ENCODE measurements at regions not wholly inside any gene's neighbourhood (a gene's known extent, or its start where the extent isn't known, plus 50 kb on each side); places are given as distances from the start of the nearest gene placed in this dataset.
"Not testable (repeated sequence)": the region's sequence is repeated elsewhere in the genome, so short reads cannot be mapped to it uniquely, and the experiment has no call there.

DNA sequence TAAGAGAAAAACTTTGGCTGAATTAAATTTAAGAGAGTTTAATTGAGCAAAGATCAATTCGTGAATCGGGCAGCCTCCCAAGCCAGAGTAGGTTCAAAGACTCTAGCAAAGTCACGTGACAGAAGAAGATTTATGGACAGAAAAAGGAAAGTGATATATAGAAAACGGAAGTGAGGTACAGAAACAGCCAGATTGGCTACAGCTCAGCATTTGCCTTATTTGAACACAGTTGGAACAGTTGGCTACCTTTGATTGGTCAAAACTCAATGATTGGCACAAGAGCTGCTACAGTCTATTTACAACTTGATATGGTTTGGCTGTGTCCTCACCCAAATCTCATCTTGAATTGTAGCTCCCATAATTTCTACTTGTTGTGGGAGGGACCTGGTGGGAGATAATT is 102.6 kb downstream of the PLG start:
- no peak for DNase-seq (ENCODE audit: low read depth in 2 of 2)

DNA sequence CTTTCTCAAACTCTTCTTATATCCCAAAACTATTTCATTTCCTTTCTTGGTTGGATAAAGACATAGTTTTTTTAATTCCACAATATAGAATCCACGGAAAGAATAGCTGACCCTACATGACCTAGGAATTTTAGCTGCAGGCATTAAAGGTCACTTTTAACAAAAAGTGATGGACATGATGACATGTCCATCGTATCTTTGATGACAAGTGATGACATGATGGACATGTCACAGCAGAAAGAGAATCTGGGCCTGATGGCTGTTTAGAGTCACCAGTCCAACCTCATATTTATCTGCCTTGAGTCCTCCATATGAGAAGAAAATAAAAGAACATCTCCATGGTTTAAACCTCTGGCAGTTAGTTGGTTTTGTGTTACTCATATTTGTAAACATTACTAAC is 106.2 kb downstream of the PLG start:
- no peak for DNase-seq (ENCODE audit: low read depth in 2 of 2)

DNA sequence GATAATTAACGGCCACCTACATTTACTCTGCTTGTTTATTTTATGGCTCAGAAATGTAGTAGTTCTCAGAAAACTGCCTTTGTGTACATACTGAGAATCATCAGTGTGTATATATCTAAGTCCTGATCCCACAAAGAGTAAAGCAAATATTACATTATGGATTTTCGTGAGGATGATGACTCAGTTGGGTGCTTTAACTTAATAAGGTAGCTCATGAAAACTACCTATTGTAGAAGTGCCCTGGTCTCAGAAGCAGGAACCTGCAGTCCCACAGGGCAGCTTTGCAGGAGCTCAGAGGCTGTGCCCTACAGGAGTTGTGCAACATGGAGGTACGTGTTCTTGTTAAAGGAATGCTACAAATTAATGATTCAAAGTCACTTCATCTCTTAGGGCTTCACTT is 108.2 kb downstream of the PLG start:
- DNase-seq (ENCODE audit: low read depth in 2 of 2): no peak

DNA sequence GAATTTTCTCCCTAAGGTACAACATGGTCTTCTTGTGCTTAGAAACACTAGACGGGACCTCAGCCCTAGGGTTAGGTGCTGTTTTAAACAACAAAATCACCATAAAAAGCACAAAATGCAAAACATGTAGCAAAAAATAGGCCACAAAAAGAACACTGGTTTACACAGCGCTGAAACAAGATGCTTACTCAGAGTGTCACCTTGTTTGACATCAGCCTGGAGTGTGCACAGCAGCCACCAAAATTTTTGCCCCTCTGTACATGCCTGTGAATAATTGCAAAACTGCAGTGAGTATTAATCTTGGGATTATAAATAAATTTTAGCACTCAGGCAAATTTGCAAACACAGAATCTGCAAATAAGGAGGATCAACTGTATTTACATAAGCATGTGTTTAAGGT is 110.1 kb downstream of the PLG start:
- DNase-seq (ENCODE audit: low read depth in 2 of 2): no peak

DNA sequence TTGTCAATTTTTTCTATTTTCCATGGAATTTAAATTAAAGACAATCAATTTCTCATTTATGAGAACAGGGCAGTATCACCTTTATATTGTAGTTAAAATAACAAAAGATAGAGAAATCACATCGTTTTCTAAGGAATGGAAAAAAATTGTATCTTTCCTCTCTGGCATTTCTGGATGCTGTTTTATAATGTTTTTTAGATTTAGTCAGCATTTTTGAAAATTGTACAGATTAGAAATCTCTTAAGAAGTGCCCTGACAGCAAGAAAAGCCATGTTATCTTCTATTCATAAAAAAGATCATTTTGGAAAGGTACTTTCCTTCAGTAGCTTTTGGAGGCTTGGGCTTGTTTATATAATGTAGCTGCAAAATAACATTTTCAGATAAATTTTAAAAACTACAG is 116.9 kb downstream of the PLG start:
- no peak for DNase-seq (ENCODE audit: low read depth in 2 of 2)

DNA sequence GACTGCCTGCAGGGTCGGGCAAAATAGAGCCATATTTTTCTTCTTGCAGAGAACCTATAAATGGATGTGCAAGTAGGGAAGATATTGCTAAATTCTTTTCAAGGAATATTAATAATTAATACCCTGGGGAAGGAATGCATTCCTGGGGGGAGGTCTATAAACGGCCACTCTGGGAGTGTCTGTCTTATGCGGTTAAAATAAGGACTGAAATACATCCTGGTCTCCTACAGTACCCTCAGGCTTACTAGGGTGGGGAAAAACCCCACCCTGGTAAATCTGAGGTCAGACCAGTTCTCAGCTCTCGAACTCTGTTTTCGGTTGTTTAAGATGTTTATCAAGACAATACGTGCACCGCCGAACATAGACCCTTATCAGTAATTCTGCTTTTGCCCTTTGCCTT is 118.6 kb downstream of the PLG start:
- DNase-seq (ENCODE audit: low read depth in 2 of 2): not testable (repeated sequence)

DNA sequence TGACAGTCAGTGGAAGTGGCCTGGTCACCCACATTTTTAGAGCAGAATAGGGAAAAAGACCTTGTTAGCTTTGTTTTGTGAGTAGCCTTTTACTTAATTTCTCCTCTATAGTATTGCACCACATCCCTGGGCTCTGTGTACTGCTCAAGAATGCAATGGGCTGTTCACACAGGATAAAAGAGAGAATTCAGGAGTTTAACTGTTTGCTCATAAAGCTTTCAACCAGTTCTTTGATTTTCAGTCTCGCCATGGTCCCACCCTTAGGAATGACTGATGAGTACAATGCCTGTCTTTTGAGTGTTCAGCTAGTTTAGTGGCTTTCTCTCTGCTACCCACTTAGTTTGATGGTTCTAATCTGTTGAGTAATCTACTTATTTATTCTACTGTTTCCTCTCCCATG is 129.7 kb downstream of the PLG start:
- no peak for DNase-seq (ENCODE audit: low read depth in 2 of 2)

DNA sequence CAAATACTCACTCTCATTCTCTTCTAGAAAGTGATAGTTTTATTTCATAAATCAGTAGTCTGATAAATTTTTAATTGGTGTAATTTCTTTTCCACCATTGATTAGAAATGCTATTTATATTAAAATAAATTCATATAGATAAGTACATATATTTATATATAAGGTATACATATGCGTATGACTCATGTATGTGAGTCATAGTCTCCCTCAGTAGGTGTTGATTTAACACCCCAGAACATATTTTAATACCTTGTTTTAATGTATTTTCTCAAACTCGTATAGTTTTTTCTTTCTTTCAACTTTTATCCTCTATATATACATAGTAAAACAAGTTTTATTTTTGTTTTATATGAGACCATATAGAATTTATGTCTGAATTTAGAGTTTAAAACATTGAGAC is 130.4 kb downstream of the PLG start:
- no peak for DNase-seq (ENCODE audit: low read depth in 2 of 2)

DNA sequence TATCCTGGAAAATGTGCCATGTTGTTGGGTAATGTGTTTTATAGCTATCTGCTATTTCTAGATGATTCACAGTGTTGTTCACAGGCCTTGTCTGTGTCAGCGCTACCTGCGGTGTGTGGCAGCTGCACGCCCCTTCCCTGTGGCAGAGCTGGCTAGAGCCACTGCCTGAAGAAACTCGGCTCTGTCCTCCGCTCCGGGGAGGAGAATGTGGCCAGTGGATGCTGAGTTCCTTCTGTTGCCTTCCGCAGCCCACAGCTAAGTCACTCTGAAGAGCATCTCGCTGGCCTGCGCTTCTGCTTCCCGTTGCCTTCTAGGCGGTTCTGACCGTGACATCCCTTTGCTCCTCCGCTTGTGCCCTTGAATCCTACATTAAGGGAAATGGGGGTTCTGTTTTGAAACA is 135.1 kb downstream of the PLG start:
- no peak for DNase-seq (ENCODE audit: low read depth in 2 of 2)

DNA sequence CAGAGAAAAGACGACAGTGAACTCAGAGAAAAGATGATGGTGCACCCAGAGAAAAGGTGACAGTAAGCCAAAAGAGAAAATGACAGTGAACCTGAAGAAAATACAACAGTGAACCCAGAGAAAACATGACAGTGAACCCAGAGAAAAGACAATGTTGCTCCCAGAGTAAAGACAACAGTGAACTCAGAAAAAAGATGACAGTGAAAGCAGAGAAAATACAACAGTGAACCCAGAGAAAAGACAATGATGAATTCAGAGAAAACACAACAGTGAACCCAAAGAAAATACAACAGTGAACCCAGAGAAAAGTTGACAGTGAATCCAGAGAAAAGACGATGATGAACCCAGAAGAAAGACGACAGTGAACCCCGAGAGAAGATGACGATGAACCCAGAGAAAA is 140.5 kb upstream of the MAP3K4 start:
- DNase-seq (ENCODE audit: low read depth in 2 of 2): no peak

DNA sequence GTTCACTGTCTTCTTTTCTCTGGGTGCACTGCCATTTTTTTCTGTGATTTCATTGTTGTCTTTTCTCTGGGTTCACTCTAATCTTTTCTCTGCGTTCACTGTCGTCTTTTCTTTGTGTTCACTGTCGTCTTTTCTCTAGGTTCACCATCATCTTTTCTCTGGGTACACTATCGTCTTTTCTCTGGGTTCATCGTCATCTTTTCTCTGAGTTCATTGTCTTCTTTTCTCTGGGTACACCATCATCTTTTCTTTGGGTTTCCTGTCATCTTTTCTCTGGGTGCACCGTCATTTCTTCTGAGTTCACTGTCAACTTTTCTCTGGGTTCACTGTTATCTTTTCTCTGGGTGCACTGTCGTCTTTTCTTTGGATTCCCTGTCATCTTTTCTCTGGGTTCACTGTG is 137.6 kb upstream of the MAP3K4 start:
- no peak for DNase-seq (ENCODE audit: low read depth in 2 of 2)

DNA sequence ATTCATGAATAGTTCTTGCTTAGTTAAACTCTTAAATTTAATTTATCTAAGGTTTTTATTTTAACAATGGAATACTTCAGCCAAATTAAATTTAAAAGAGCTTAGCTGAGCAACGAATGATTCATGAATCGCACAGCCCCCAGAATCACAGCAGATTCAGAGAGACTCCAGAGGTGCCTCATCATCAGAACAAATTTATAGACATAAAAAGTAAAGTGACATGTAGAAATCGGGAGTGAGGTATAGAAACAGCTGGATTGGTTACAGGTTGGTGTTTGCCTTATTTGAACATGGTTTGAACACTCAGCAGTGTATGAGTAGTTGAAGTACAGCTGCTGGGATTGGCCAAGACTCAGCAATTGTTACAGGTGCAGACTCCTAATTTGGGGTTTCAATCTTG is 132.7 kb upstream of the MAP3K4 start:
- DNase-seq (ENCODE audit: low read depth in 2 of 2): no peak

DNA sequence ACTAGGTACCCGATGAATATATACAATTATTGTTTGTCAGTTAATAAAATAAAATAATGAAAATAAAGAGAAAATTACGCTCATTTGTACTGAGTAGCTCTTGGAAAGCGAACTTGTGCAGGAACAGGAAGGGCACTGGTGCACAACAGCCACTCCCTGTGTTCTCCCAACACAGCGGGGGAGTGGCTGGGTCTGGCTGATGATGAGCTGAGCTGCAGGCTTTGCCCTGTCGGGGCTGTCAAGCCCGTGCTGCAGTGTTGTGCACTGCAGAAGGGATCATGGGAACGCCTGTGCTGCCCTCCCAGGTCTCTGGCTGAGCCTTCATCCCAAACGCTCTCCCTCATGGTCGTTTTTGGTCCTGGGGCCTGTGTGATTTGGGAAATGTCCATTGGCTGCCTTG is 131.7 kb upstream of the MAP3K4 start:
- no peak for DNase-seq (ENCODE audit: low read depth in 2 of 2)

DNA sequence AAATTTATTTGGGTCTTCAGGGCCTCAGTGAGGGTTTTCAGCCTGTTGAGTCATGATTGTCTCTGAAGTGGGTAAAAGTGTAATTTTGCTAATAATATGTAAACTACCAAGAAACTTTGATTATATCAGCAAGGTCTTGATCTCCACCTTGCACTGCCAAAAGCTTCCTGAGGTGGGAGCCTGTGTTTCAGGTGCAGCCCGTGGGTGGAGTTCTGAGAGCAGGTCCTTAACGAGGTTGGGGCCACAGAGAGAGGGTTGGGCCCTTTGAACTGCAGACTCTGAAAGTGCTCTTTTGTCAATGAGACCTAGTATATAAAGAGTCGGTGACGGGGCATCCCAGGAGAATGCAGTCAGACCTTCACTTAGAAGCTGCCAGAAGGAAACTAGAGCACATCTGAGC is 129.7 kb upstream of the MAP3K4 start:
- no peak for DNase-seq (ENCODE audit: low read depth in 2 of 2)

DNA sequence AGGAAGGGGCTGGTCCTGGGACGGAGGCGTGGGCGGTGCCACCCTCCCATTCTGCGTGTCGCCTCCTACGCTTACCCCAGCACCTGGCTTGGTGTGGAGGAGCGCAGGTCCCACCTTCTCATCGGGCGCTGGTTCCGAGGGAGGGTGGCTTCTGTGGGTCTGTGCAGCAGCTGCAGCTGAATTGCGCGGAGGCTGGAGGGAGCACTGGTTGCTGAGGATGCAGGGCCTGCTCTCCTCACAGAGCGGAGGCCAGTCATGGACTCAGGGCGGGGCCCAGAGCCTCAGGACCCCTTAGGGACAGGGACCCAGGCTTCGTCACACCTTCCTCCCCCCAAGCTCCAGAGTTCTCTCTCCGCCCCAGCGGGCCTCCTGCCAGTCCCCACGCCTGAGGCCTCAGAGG is 127.8 kb upstream of the MAP3K4 start:
- DNase-seq (ENCODE audit: low read depth in 2 of 2): no peak

DNA sequence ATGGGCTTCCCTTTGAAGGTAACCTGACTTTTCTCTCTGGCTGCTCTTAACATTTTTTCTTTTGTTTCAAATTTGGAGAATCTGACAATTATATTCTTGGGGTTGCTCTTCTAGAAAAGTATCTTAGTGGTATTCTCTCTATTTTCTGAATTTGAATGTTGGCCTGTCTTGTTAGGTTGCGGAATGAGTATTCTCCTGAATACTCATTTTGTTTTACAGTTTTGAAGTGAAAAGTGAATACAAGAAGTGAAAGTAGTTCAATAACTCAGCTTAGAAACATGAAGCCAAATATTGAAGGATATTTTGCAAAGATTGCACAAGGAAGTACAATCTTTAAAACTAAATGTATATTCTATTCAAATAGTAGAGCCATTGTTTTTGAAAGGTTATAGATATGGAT is 120.2 kb upstream of the MAP3K4 start:
- no peak for DNase-seq (ENCODE audit: low read depth in 2 of 2)

DNA sequence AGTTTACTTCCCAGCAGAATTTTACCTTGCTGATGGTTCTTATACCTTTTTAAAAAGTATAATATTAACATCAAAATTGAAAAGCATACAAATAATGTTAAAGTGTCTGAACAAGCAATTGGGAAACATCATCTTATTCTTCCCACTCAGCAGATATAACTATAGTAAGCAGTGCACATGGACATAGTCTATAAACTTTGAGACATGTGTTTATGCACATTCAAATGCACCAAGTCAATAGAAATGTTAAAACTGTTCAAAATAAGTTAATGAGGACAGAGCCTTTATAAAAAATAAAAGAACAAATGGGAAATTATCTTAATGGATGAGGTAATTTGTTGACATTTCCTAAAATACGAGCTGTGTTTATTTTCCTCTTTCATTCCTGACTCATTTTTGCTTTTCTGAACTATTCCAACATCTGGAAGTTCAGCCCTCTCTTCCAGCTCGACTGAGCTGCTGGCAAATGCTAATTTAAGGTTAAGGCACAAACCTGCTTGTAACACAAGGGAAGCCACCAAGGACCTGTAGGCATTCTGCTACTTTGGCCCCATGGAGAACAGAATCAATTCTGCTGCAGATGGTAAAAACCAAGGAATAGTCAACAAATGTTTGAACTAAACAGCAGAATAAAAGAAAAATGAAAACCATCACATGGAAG is 110.3 kb upstream of the MAP3K4 start:
- no peak for DNase-seq (ENCODE audit: low read depth in 2 of 2)

DNA sequence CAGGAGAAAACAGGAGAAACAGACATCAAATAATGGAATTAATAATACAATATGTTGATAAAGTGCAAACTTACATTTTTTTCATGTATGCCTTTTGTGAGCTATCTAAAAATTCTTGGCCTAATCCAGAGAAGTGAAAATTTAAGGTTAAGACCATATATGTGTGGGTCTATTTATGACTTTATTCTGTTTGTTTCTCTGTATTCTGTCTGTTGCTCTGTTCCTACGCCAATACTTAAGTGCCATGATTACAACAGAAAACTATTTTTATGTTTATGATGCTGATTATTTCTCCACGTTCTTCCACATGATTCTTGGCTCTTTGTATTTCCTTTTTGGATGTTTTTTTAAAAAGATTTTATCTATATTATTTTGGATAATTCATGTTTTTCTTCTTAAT is 109.6 kb upstream of the MAP3K4 start:
- DNase-seq (ENCODE audit: low read depth in 2 of 2): no peak

DNA sequence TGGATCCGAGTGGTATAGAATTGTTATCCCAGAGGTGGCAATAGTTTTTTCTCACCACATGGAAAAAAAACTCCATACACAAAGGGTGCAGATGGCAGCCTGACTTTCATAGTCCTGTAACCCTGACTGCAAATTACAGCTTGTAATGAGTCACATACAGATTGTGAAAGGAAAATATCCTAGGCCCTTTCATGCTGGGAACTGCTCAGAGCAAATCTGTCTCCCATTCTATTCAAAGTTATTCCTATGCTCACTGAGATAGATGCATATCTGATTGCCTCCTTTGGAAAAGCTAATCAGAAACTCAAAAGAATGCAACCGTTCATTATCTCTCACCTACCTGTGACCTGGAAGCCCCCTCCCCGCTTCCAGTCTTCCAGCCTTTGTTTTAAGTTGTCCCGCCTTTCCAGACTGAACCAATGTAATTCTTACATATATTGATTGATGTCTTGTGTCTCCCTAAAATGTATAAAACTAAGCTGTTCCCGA is 108.7 kb upstream of the MAP3K4 start:
- no peak for DNase-seq (ENCODE audit: low read depth in 2 of 2)

DNA sequence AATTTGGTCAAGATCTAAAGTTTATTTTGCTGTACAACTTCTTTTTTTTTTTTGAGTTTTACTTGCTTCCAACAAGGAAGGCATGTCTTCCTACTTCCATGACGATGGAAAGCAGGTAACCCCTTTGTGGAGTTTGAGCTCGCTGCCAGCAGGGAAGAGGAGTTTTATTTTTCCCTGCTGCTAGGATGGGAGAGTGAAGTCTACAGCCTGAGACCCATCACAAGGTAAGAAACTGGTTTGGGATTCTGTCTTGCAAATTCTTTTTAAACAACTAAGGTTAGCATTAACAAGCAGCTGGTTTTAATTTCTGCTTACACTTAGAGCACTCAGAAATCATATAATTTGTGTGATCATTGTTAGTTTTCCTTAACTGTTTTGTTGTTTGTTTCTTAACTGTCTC is 108.0 kb upstream of the MAP3K4 start:
- DNase-seq (ENCODE audit: low read depth in 2 of 2): no peak

DNA sequence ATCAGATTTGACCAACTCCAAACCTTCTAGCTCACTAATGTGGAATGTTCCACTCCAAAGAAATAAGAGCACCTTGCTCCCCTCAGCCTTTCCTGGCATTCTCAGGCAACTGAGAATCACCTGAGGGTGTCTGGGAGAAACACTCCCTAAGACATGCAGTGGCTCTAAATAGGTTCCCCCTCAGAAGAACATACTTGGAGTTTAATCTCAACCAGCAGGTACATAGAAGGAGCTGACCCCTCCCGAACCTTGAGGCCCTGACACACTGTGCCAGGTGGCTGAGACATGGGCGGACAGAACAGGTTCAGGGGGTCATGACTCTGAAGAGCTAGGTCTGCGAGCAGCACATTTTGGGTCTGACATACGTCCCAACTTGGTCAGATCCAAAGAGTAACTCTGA is 107.6 kb upstream of the MAP3K4 start:
- no peak for DNase-seq (ENCODE audit: low read depth in 2 of 2)

DNA sequence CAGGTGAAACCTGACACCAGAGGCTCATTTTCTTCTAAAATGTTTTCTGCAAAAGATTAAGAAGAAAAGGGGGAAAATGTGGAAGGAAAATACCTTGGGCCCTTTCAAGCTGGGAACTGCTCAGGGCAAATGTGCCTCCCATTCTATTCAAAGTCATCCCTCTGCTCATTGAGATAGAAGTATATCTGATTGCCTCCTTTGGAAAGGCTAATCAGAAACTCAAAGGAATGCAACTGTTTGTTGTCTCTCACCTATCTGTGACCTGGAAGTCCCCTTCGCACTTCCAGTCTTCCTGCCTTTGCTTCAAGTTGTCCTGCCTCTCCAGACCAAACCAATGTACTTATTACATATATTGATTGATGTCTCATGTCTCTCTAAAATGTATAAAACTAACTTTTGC is 102.4 kb upstream of the MAP3K4 start:
- DNase-seq (ENCODE audit: low read depth in 2 of 2): not testable (repeated sequence)

DNA sequence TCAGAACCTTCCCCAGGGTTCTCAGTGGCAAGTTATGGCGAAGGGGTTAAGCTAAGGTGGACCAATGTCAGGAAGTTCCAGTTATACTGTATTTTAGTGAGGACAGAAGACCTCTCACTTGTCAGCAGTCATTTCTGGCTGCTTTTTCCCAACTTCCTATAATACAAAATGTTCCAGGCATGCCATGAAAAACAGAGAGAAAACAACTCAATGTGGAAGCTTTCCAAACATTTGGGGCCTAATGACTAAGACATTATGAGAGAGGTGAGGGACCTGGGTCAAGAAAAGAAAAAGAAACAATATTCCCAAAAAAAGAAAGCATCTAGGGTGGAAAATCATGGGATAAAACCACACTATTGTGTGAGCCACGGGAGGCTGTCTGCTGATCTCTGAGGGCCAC is 99.9 kb upstream of the MAP3K4 start:
- no peak for DNase-seq (ENCODE audit: low read depth in 2 of 2)

DNA sequence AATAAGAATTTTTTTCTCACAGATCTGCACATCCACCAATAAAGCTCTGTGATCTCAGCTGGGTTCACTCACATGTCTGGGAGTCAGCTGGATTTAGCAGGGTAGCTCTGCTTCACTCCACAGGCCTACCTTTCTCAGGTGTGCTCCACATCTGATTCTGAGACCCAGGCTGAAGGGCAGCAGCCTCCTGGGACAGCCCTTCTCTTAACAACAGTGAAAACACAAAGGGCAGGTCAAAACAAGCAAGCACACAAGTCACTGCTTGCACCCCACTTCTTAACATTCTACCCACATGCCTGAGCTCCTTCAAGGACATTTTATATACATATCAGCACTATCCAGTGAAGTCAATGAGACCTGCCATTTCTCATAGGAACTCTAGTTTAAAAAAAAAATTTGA is 96.0 kb upstream of the MAP3K4 start:
- no peak for DNase-seq (ENCODE audit: low read depth in 2 of 2)

Data from stimulated activated CD8-positive, alpha-beta memory T cell treated with anti-CD3 and anti-CD28 coated beads, Interleukin-2, amount 100 ng/mL, for 48 hours (primary cell).